Esophagus muscularis mucosa (tissue), 4 donors: ENCODE measurements at regions not wholly inside any gene's neighbourhood (a gene's known extent, or its start where the extent isn't known, plus 50 kb on each side); places are given as distances from the start of the nearest gene placed in this dataset.

Experiments
- DNase-seq: peaks from one replicate; pipeline ENCODE4 v3.0.0-alpha.2; 2017; ENCODE audit errors: extremely low spot score
- H3K27ac ChIP-seq, 4 donors: fragments of 200-600 bp; sonication (generic); replicated peaks in 1 of 4; 1 replicate in 3 of 4; 2 replicates in 1 of 4; pipeline ENCODE4 v1.5.1; 2016 to 2019; ENCODE audit warnings: mild to moderate bottlenecking in 1 of 4
- H3K27me3 ChIP-seq, 4 donors: fragments of 200-600 bp; sonication (generic); one replicate each; pipeline versions ENCODE4 v1.5.1 to v1.6.0; 2016 to 2019
- H3K36me3 ChIP-seq, 4 donors: fragments of 200-600 bp; sonication (generic); one replicate each; pipeline ENCODE4 v1.5.1; 2016 to 2019
- H3K4me1 ChIP-seq, 4 donors: fragments of 200-600 bp; sonication (generic); one replicate each; pipeline ENCODE4 v1.5.1; 2016 to 2019
- H3K4me3 ChIP-seq, 4 donors: fragments of 200-600 bp; sonication (generic); 1 replicate in 2 of 4; 2 replicates in 2 of 4; pipeline ENCODE4 v1.5.1; 2016 to 2019; ENCODE audit warnings: mild to moderate bottlenecking in 4 of 4, moderate library complexity in 1 of 4
- H3K9me3 ChIP-seq, 4 donors: fragments of 200-600 bp; sonication (generic); 1 replicate in 3 of 4; 2 replicates in 1 of 4; pipeline ENCODE4 v1.5.1; 2016 to 2019
- CTCF ChIP-seq, 3 experiments: fragments of 200-600 bp in 2 of 3; fragments of 450-650 bp in 1 of 3; sonication (generic) in 2 of 3; IDR thresholded peaks; one replicate each; pipeline ENCODE4 v1.5.1; 2017 to 2019; ENCODE audit warnings: antibody characterized with exemption in 3 of 3, mild to moderate bottlenecking in 2 of 3, moderate library complexity in 1 of 3
- EP300 ChIP-seq: sonication (generic); formaldehyde crosslinking; IDR thresholded peaks from one replicate; pipeline ENCODE4 v1.6.1; 2017; ENCODE audit warnings: antibody characterized with exemption
- POLR2A ChIP-seq: fragments of 450-650 bp; IDR thresholded peaks from one replicate; pipeline ENCODE4 v1.6.1; 2017; ENCODE audit warnings: antibody characterized with exemption, moderate library complexity, mild to moderate bottlenecking, low read depth
- POLR2AphosphoS5 ChIP-seq, 2 donors: sonication (generic); formaldehyde crosslinking; IDR thresholded peaks; one replicate each; pipeline ENCODE4 v1.6.1; 2017; ENCODE audit warnings: antibody characterized with exemption in 2 of 2
- WGBS: methylation state at CpG from one replicate; pipeline ENCODE4 v1.1.5; 2018; 5-methylcytosine and 5-hydroxymethylcytosine counted together
- intact Hi-C: fragments of 100-400 bp; cut with DNase I; formaldehyde crosslinking; loops from one replicate; pipeline ENCODE4 v1.15.1; 2023

GRCh38 chr15:96595951-96596350, 265.5 kb downstream of the NR2F2 start:
- no peaks in the 10 kb centered on the region for H3K4me1 ChIP-seq
- DNase-seq: no peak
- WGBS: 92% methylated on average over 3 of the region's 3 CpGs
- intact Hi-C loops: no loop called here
- no peak overlapping the region for H3K27ac ChIP-seq
- TF ChIP-seq POLR2AphosphoS5 (IDR thresholded peaks at IDR 0.05): no peak
- TF ChIP-seq POLR2A: no peak
- TF ChIP-seq EP300: no peak
- TF ChIP-seq CTCF (IDR thresholded peaks at IDR 0.05): no peak
- H3K4me3 ChIP-seq: no peak overlapping the region
- H3K9me3 ChIP-seq: no peaks in the 10 kb centered on the region
- H3K36me3 ChIP-seq: no peaks in the 10 kb centered on the region
- H3K27me3 ChIP-seq: peaks cover 0 to 9% (median 0%) of the 10 kb centered on the region in 4 donors

- no peak for DNase-seq
- no peak overlapping the region for H3K4me3 ChIP-seq
- no peaks in the 10 kb centered on the region for H3K9me3 ChIP-seq
- intact Hi-C loops: no loop called here
- TF ChIP-seq CTCF (IDR thresholded peaks at IDR 0.05) (no peak), POLR2AphosphoS5 (IDR thresholded peaks at IDR 0.05) (no peak), EP300 (no peak), POLR2A (no peak)
- peaks cover 0 to 7% (median 0%) of the 10 kb centered on the region in 4 donors for H3K27me3 ChIP-seq
- no peaks in the 10 kb centered on the region for H3K4me1 ChIP-seq
- H3K36me3 ChIP-seq: no peaks in the 10 kb centered on the region
- no peak overlapping the region for H3K27ac ChIP-seq
- WGBS: 90% methylated on average over 5 of the region's 5 CpGs
Observed at GRCh38 chr15:96598514-96598913, 268.0 kb downstream of the NR2F2 start.

- TF ChIP-seq CTCF (IDR thresholded peaks at IDR 0.05) (no peak), EP300 (no peak), POLR2AphosphoS5 (IDR thresholded peaks at IDR 0.05) (no peak), POLR2A (no peak)
- 91% methylated on average over 3 of the region's 3 CpGs for WGBS
- H3K4me3 ChIP-seq: no peak overlapping the region
- no peak for DNase-seq
- no peaks in the 10 kb centered on the region for H3K27me3 ChIP-seq
- H3K27ac ChIP-seq: no peak overlapping the region
- intact Hi-C loops: no loop called here
- H3K36me3 ChIP-seq: no peaks in the 10 kb centered on the region
- H3K9me3 ChIP-seq: no peaks in the 10 kb centered on the region
- no peaks in the 10 kb centered on the region for H3K4me1 ChIP-seq
Observed at GRCh38 chr15:96599268-96599667, 268.8 kb downstream of the NR2F2 start.

GRCh38 chr15:96600350-96600749, 269.9 kb downstream of the NR2F2 start:
- intact Hi-C loops: no loop called here
- 92% methylated on average over 4 of the region's 4 CpGs for WGBS

More at GRCh38 chr15:96600350-96600749, 269.9 kb downstream of the NR2F2 start:
- no peak for TF ChIP-seq CTCF (IDR thresholded peaks at IDR 0.05)
- no peak for TF ChIP-seq POLR2A
- no peak for TF ChIP-seq POLR2AphosphoS5 (IDR thresholded peaks at IDR 0.05)
- TF ChIP-seq EP300: no peak
- H3K27me3 ChIP-seq: no peaks in the 10 kb centered on the region
- H3K4me3 ChIP-seq: no peak overlapping the region
- no peaks in the 10 kb centered on the region for H3K9me3 ChIP-seq
- H3K27ac ChIP-seq: no peak overlapping the region
- H3K4me1 ChIP-seq: no peaks in the 10 kb centered on the region
- DNase-seq: no peak
- no peaks in the 10 kb centered on the region for H3K36me3 ChIP-seq
